OCI-LY1 (cell line): ENCODE measurements at regions not wholly inside any gene's neighbourhood (a gene's known extent, or its start where the extent isn't known, plus 50 kb on each side); places are given as distances from the start of the nearest gene placed in this dataset.

ENCODE experiments used
- H2AFZ ChIP-seq: fragments of 200-600 bp; sonication (generic), shearing (Covaris generic); 2 replicates; pipeline ENCODE4 v1.6.0; 2014; ENCODE audit warnings: antibody characterized with exemption, mild to moderate bottlenecking, low read length
- H3F3A ChIP-seq: fragments of 200-600 bp; sonication (generic), shearing (Covaris generic); 2 replicates; pipeline ENCODE4 v1.6.0; 2014; ENCODE audit warnings: mild to moderate bottlenecking, antibody characterized with exemption, low read length, moderate library complexity; ENCODE audit not compliant: insufficient read depth
- H3K27ac ChIP-seq: fragments of 200-600 bp; sonication (generic); 2 replicates; pipeline ENCODE4 v1.5.1; 2014; ENCODE audit warnings: low read length, mixed run types, mild to moderate bottlenecking, low read depth; ENCODE audit not compliant: poor library complexity, severe bottlenecking
- H3K27me3 ChIP-seq: fragments of 200-600 bp; sonication (generic); 2 replicates; pipeline ENCODE4 v1.6.0; 2014; ENCODE audit warnings: antibody characterized with exemption, mild to moderate bottlenecking, low read length, moderate library complexity; ENCODE audit not compliant: insufficient read depth
- H3K36me3 ChIP-seq: fragments of 200-600 bp; sonication (generic); 2 replicates; pipeline ENCODE4 v1.6.1; 2014; ENCODE audit warnings: mild to moderate bottlenecking, antibody characterized with exemption, low read length, moderate library complexity, mixed read lengths; ENCODE audit not compliant: insufficient read depth
- H3K4me1 ChIP-seq: fragments of 200-600 bp; sonication (generic); 2 replicates; pipeline ENCODE4 v1.5.1; 2014; ENCODE audit warnings: mild to moderate bottlenecking, low read length, moderate library complexity; ENCODE audit not compliant: insufficient read depth, severe bottlenecking
- H3K4me2 ChIP-seq: fragments of 200-600 bp; sonication (generic), shearing (Covaris generic); 2 replicates; pipeline ENCODE4 v1.6.1; 2014; ENCODE audit warnings: low read length
- H3K4me3 ChIP-seq: fragments of 200-600 bp; sonication (generic); 2 replicates; pipeline ENCODE4 v1.5.1; 2014; ENCODE audit warnings: low read length, low read depth, mild to moderate bottlenecking, mixed read lengths; ENCODE audit not compliant: poor library complexity, severe bottlenecking
- H3K79me2 ChIP-seq: fragments of 200-600 bp; shearing (Covaris generic); 2 replicates; pipeline ENCODE4 v1.6.1; 2016; ENCODE audit warnings: mixed run types, low read length, mixed read lengths; ENCODE audit not compliant: insufficient read depth
- H3K9ac ChIP-seq: fragments of 200-600 bp; sonication (generic), shearing (Covaris generic); 2 replicates; pipeline ENCODE4 v1.6.1; 2014; ENCODE audit warnings: mild to moderate bottlenecking, low read length, mixed read lengths
- H3K9me2 ChIP-seq: fragments of 200-600 bp; sonication (generic), shearing (Covaris generic); 2 replicates; pipeline ENCODE4 v1.6.1; 2014; ENCODE audit warnings: low read depth, mild to moderate bottlenecking, low read length, mixed read lengths
- H3K9me3 ChIP-seq: fragments of 200-600 bp; shearing (Covaris generic); 2 replicates; pipeline ENCODE4 v1.6.1; 2014; ENCODE audit warnings: low read length, mixed read lengths
- H4K20me1 ChIP-seq: fragments of 200-600 bp; sonication (generic), shearing (Covaris generic); 2 replicates; pipeline ENCODE4 v1.6.0; 2016; ENCODE audit warnings: mild to moderate bottlenecking, low read length; ENCODE audit not compliant: insufficient read depth
- CTCF ChIP-seq: fragments of 200-600 bp; sonication (generic), shearing (Covaris generic); IDR thresholded peaks from 2 replicates; pipeline ENCODE4 v1.5.1; 2017; ENCODE audit warnings: mild to moderate bottlenecking, antibody characterized with exemption, low read length, moderate library complexity, mixed read lengths
- EZH2 ChIP-seq: fragments of 200-600 bp; sonication (generic), shearing (Covaris generic); IDR thresholded peaks from 2 replicates; pipeline ENCODE4 v1.8.0; 2017; ENCODE audit warnings: borderline replicate concordance, mixed run types, mild to moderate bottlenecking, antibody characterized with exemption, low read length, moderate library complexity, mixed read lengths

GRCh38 chr4:29014555-29014954 lies 1705.6 kb upstream of the PCDH7 start:
- Histone ChIP-seq H2AFZ (no peak overlapping the region), H3K4me3 (no peak overlapping the region)

GRCh38 chr4:29033703-29034102 lies 1686.5 kb upstream of the PCDH7 start:
- H2AFZ ChIP-seq, result no peak overlapping the region
- H3K27me3 ChIP-seq, result no peaks in the 10 kb centered on the region
- no peak overlapping the region for H3K27ac ChIP-seq
- no peaks in the 10 kb centered on the region for H3F3A ChIP-seq
- H3K4me3 ChIP-seq, result no peak overlapping the region
- TF ChIP-seq EZH2, result no peak
- TF ChIP-seq CTCF, result no peak
- H3K9me2 ChIP-seq, result no peaks in the 10 kb centered on the region
- H3K9me3 ChIP-seq, result no peaks in the 10 kb centered on the region
- no peaks in the 10 kb centered on the region for H3K4me1 ChIP-seq
- no peaks in the 10 kb centered on the region for H3K36me3 ChIP-seq
- no peaks in the 10 kb centered on the region for H3K79me2 ChIP-seq
- H4K20me1 ChIP-seq, result no peaks in the 10 kb centered on the region
- H3K4me2 ChIP-seq, result no peak overlapping the region
- H3K9ac ChIP-seq, result no peak overlapping the region

More at GRCh38 chr4:29014555-29014954, 1705.6 kb upstream of the PCDH7 start:
- Histone ChIP-seq H4K20me1 (no peaks in the 10 kb centered on the region), H3F3A (no peaks in the 10 kb centered on the region), H3K9me3 (no peaks in the 10 kb centered on the region), H3K79me2 (no peaks in the 10 kb centered on the region), H3K9me2 (no peaks in the 10 kb centered on the region), H3K27me3 (no peaks in the 10 kb centered on the region), H3K4me1 (no peaks in the 10 kb centered on the region), H3K9ac (no peak overlapping the region), H3K27ac (no peak overlapping the region), H3K4me2 (no peak overlapping the region), H3K36me3 (no peaks in the 10 kb centered on the region)
- TF ChIP-seq CTCF, result no peak
- no peak for TF ChIP-seq EZH2

GRCh38 chr4:29037501-29037900 lies 1682.7 kb upstream of the PCDH7 start:
- Histone ChIP-seq H3K4me2 (no peak overlapping the region), H3K9me3 (no peaks in the 10 kb centered on the region), H3K36me3 (no peaks in the 10 kb centered on the region), H3K9me2 (no peaks in the 10 kb centered on the region), H3K79me2 (no peaks in the 10 kb centered on the region), H3F3A (no peaks in the 10 kb centered on the region), H2AFZ (no peak overlapping the region), H3K27ac (no peak overlapping the region), H3K4me1 (no peaks in the 10 kb centered on the region), H3K4me3 (no peak overlapping the region), H3K9ac (no peak overlapping the region), H4K20me1 (no peaks in the 10 kb centered on the region), H3K27me3 (no peaks in the 10 kb centered on the region)
- TF ChIP-seq CTCF (no peak), EZH2 (no peak)
